Activated CD4-positive, alpha-beta T cell treated with anti-CD3 and anti-CD28 coated beads, Interleukin-2, amount 50 U/mL, for 4 hours (primary cell): ENCODE measurements at regions not wholly inside any gene's neighbourhood (a gene's known extent, or its start where the extent isn't known, plus 50 kb on each side); places are given as distances from the start of the nearest gene placed in this dataset.
"Not testable (repeated sequence)": the region's sequence is repeated elsewhere in the genome, so short reads cannot be mapped to it uniquely, and the experiment has no call there.

Source experiments
- DNase-seq, 2 experiments: peaks; one replicate each; pipeline ENCODE4 v3.0.0-alpha.2; 2020

- peak; percentile 1 to 2 for DNase-seq
Measured at GRCh38 chr15:21261965-21262850, 178.1 kb downstream of the POTEB3 start.

GRCh38 chr15:21261396-21261964, 178.8 kb downstream of the POTEB3 start:
- no peak for DNase-seq

DNA sequence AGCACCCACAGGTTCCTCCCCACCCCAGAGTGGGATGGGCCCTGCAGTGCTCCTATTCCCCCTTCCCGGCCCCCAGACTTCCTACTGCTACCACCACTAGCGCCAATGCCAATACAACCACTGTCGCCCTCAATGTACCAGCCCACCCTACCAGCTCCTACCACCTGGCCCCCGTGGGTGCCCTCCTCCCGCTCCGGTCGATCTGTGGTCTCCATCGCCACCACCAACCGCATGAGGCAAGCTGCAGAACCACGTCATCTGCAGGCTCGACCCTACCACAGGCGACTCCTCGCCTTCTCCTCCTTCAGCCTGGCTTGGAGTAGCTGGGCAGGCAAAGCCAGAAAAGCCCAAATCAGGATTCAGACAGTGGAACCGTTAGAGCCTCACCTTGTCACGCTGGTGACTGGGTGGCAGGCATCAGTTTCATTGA, 179.3 kb downstream of the POTEB3 start:
- no peak for DNase-seq

GRCh38 chr15:21258635-21259034, 181.7 kb downstream of the POTEB3 start:
- DNase-seq, result not testable (repeated sequence)

- not testable (repeated sequence) for DNase-seq
Measured at GRCh38 chr15:21249508-21250019, 190.7 kb downstream of the POTEB3 start.
